ENCODE measurements at regions not wholly inside any gene's neighbourhood (a gene's known extent, or its start where the extent isn't known, plus 50 kb on each side); places are given as distances from the start of the nearest gene placed in this dataset.

DNA sequence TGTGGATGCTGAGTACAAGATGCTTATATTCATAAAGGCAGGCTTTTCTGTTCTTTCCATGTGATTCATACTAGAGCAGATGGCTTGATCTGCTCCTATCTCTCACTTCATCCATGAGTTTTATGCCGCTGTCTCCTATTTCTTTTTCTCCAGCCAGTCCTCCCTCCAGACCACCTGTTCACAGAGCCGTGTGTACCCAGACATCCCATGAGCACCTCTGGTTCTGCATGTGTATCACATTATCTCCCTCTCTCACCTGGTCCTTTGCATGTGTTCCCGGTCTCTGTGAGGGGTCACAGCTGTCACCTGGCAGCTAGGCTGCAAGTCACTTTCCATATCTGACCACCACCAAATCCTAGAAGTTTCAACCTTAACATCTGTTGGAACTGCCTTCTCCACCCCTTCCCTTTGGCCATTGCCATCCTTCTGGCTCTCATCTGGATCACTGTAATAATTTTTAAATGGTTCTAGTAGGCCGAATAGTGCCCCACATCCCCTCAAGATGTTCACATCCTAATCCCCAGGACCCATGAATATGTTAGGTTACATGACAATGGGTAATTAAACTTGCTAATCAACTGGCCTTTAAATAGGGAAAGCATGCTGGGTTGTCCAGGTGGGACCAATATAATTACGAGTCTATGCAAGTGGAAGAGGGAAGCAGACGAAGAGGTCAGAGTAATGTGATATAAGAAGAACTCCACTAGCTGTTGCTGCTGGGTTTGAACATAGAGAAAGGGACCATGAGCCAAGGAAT, 168.1 kb downstream of the SNAPC1 start:
- Histone ChIP-seq H4K20me1 (ENCODE audit: low read depth) (no peaks in the 10 kb centered on the region), H3K4me1 (peaks cover 9% of the 10 kb centered on the region), H2AFZ (replicated peaks) (no peak overlapping the region), H3K4me3 (no peak overlapping the region), H3K9me3 (ENCODE audit: low read depth) (no peaks in the 10 kb centered on the region), H3K4me2 (no peak overlapping the region), H3K27ac (no peak overlapping the region), H3K79me2 (ENCODE audit: low read depth) (no peaks in the 10 kb centered on the region), H3F3A (ENCODE audit: low read depth) (no peaks in the 10 kb centered on the region), H3K9ac (no peak overlapping the region), H3K36me3 (no peaks in the 10 kb centered on the region), H3K27me3 (no peaks in the 10 kb centered on the region)
- Mint-ChIP-seq H3K27me3 (ENCODE audit: insufficient read depth, low read depth) (peaks cover 2% of the 10 kb centered on the region), H3K9me3 (peaks cover 2% of the 10 kb centered on the region), H3K4me1 (peaks cover 43% of the 10 kb centered on the region), H3K4me3 (no peak overlapping the region), H3K36me3 (no peaks in the 10 kb centered on the region), H3K27ac (no peak overlapping the region)
- no peak for DNase-seq (ENCODE audit: low spot score)
- TF ChIP-seq EZH2phosphoT487 (IDR thresholded peaks at IDR 0.05) (no peak), EZH2 (IDR thresholded peaks at IDR 0.05) (no peak), CTCF (IDR thresholded peaks at IDR 0.05) (no peak)

DNA sequence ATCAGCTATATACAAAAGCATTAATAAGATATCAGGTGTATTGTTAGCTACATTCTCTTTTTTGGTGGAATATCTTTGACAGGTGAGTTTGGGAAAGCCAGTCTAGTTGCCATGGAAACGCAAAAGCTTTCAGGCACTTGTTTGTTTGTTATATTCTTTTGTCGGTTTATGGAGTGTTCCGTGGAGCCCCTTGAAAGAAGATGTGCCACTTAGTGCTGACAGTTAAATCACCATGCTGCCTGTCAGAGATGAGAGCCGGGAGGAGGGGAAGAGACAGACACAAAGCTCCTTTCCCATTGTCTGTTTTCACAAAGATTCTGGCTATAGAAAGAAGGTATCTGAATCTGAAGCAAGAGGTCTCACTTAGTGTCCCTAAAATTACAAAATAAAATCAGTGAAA, 170.8 kb downstream of the SNAPC1 start:
- Mint-ChIP-seq H3K9me3 (peaks cover 2% of the 10 kb centered on the region), H3K4me1 (peaks cover 35% of the 10 kb centered on the region), H3K4me3 (no peak overlapping the region), H3K36me3 (no peaks in the 10 kb centered on the region), H3K27me3 (ENCODE audit: insufficient read depth, low read depth) (peaks cover 4% of the 10 kb centered on the region), H3K27ac (no peak overlapping the region)
- Histone ChIP-seq H3K9me3 (ENCODE audit: low read depth) (no peaks in the 10 kb centered on the region), H3K79me2 (ENCODE audit: low read depth) (no peaks in the 10 kb centered on the region), H3K27me3 (no peaks in the 10 kb centered on the region), H3K36me3 (no peaks in the 10 kb centered on the region), H3K9ac (no peak overlapping the region), H3K4me1 (peaks cover 13% of the 10 kb centered on the region), H3F3A (ENCODE audit: low read depth) (no peaks in the 10 kb centered on the region), H3K4me3 (no peak overlapping the region), H3K4me2 (no peak overlapping the region), H3K27ac (no peak overlapping the region), H4K20me1 (ENCODE audit: low read depth) (no peaks in the 10 kb centered on the region), H2AFZ (replicated peaks) (no peak overlapping the region)
- TF ChIP-seq EZH2phosphoT487 (IDR thresholded peaks at IDR 0.05) (no peak), EZH2 (IDR thresholded peaks at IDR 0.05) (no peak)
- DNase-seq (ENCODE audit: low spot score), result no peak

- Mint-ChIP-seq H3K36me3 (no peaks in the 10 kb centered on the region), H3K27me3 (ENCODE audit: insufficient read depth, low read depth) (peaks cover 4% of the 10 kb centered on the region), H3K9me3 (peaks cover 2% of the 10 kb centered on the region), H3K4me3 (no peak overlapping the region), H3K4me1 (peaks cover 25% of the 10 kb centered on the region), H3K27ac (no peak overlapping the region)
- Histone ChIP-seq H3K27ac (no peak overlapping the region), H3K4me1 (peaks cover 13% of the 10 kb centered on the region), H4K20me1 (ENCODE audit: low read depth) (no peaks in the 10 kb centered on the region), H3K9me3 (ENCODE audit: low read depth) (no peaks in the 10 kb centered on the region), H3K4me3 (no peak overlapping the region), H3K79me2 (ENCODE audit: low read depth) (no peaks in the 10 kb centered on the region), H3K4me2 (no peak overlapping the region), H2AFZ (replicated peaks) (no peak overlapping the region), H3F3A (ENCODE audit: low read depth) (no peaks in the 10 kb centered on the region), H3K9ac (no peak overlapping the region), H3K36me3 (no peaks in the 10 kb centered on the region), H3K27me3 (no peaks in the 10 kb centered on the region)
- TF ChIP-seq EZH2phosphoT487 (IDR thresholded peaks at IDR 0.05), result no peak
- TF ChIP-seq EZH2 (IDR thresholded peaks at IDR 0.05), result no peak
- TF ChIP-seq CTCF (IDR thresholded peaks at IDR 0.05), result no peak
- no peak for DNase-seq (ENCODE audit: low spot score)
Measured at GRCh38 chr14:61934385-61934784, 172.2 kb downstream of the SNAPC1 start.

DNA sequence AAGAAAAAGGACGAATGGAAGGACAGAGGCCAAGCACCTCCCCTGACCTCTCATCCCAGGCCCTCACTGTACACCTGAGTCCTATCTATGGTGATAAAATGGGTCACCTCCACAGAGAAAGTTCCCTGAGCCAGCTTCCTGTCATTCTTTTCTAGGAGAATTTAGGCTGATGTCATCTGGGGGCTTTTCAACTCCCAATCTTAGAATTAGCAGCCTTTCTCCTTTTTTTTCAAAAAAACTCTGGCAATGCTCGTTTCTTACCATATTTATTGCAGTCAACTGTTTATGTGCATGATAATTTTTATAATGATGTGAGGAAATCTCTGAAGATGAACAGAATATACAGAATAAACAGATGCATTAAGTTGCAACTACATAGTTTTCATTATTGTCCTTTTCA, 177.6 kb downstream of the SNAPC1 start:
- Histone ChIP-seq H3K4me3 (no peak overlapping the region), H3K4me2 (no peak overlapping the region), H3K27ac (no peak overlapping the region), H3K9me3 (ENCODE audit: low read depth) (peaks cover 4% of the 10 kb centered on the region), H3K36me3 (no peaks in the 10 kb centered on the region), H4K20me1 (ENCODE audit: low read depth) (no peaks in the 10 kb centered on the region), H2AFZ (replicated peaks) (no peak overlapping the region), H3K27me3 (no peaks in the 10 kb centered on the region), H3K9ac (no peak overlapping the region), H3K79me2 (ENCODE audit: low read depth) (no peaks in the 10 kb centered on the region), H3F3A (ENCODE audit: low read depth) (no peaks in the 10 kb centered on the region), H3K4me1 (peaks cover 11% of the 10 kb centered on the region)
- no peak for DNase-seq (ENCODE audit: low spot score)
- Mint-ChIP-seq H3K4me1 (peaks cover 24% of the 10 kb centered on the region), H3K27me3 (ENCODE audit: insufficient read depth, low read depth) (peaks cover 4% of the 10 kb centered on the region), H3K9me3 (peaks cover 9% of the 10 kb centered on the region), H3K27ac (no peak overlapping the region), H3K4me3 (no peak overlapping the region), H3K36me3 (no peaks in the 10 kb centered on the region)
- no peak for TF ChIP-seq CTCF (IDR thresholded peaks at IDR 0.05)
- no peak for TF ChIP-seq EZH2phosphoT487 (IDR thresholded peaks at IDR 0.05)
- TF ChIP-seq EZH2 (IDR thresholded peaks at IDR 0.05), result no peak

Data from neural progenitor cell (in vitro differentiated cells).